Left kidney (tissue), 1 donor: ENCODE measurements at regions not wholly inside any gene's neighbourhood (a gene's known extent, or its start where the extent isn't known, plus 50 kb on each side); places are given as distances from the start of the nearest gene placed in this dataset.
"Not testable (repeated sequence)": the region's sequence is repeated elsewhere in the genome, so short reads cannot be mapped to it uniquely, and the experiment has no call there.

Experiments
- DNase-seq: peaks from one replicate; pipeline ENCODE4 v3.0.0-alpha.2; 2013

DNA sequence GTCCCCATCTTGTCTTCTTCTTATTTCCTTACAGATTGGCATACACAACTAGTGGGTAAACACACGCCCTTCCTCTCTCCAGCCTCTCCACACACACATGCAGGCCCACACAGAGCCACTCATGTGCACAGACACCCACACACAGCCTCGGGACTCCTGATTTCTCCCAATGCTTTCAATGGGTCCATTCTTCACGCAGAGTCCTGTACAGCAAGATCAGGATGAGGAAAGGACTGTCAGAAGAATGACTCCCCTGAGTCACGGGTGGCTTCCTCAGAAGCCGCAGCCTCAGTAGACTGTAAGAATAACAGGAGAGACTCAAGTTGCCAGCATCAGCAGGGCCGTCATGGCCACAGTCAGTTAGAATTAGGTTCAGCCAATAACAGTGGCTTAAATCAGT lies 109.1 kb upstream of the GLI2 start:
- no peak for DNase-seq

DNA sequence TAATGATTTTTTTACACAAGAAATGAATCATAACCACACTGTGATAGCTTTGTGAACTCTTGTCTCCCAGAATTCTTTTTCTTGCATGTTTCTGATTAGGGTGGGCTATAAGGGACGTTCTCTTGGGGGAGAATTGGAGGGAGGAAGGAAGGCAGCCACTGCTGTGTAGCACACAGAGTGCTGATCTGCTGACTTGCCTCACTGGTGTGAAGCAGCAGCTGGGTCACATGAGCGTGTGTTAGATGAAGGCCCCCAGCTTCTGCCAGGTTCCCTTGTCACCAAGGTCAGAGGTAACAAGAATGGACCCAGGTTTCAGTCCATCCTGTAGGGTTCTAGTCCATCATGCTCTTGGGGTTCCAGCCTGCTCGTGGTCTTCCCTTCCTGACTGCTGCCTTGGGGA lies 107.4 kb upstream of the GLI2 start:
- DNase-seq: no peak

DNA sequence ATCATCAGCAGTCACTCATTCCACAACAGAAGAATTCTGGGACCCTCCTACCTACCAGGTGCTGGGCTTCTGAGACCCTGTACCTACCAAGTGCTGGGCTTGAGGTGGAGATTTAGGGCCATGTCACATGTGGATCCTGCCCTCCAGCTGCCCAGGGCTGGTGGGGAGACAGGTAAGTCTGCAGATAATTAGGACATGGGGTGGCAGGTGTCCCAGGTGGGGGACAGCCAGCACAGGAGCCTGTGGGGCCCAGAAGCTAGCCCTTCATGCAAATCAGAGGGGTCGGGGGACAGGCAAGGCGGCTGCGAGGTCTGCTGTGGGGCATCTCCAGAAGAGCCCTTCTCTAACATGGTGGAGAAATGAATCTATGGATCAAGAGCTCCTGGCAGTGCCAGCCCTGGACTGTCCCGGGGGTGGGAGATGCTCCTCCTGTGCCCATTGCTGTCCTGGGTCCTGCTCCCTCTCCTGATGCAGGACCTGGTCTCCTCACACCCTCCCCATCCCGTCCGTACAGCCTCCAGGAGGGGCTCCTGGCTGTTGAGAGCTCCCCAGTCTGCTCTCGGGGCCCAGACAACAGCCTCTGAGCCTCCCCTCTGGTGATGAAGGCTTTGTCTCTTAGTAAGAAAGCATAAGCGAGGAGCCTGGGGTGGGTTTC lies 106.3 kb upstream of the GLI2 start:
- DNase-seq: no peak

DNA sequence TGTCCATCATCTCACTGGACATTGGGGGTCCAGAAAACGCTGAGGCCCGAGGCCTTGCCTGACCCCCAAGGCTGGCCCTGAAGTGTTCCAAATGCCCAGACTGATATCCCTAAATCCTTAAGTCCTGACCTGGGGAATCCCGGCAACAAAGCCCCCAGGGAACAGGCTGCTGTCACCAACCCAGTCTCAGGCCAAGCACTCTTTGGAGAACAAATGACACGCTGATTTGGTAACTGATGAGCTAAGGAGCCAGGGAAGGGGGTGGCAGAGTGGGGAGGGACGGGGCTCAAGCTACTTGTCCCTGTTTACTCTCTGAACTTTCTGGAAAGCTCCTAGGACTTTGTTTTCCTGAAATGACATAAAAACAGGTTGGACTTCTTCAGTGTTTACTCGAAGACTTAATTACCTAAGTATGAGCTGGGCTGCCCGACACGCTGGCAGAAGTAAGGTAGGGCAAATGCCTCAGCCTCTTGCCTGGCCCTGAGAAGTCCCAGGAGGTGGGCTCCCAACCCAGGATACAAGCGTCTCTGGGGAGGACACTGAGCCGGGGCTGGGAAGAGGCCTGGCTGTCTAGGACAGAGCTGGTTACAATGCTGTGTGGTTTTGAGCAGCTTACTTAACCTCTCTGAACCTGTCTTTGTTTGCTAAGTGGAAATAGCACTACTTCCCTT lies 105.5 kb upstream of the GLI2 start:
- DNase-seq: no peak

DNA sequence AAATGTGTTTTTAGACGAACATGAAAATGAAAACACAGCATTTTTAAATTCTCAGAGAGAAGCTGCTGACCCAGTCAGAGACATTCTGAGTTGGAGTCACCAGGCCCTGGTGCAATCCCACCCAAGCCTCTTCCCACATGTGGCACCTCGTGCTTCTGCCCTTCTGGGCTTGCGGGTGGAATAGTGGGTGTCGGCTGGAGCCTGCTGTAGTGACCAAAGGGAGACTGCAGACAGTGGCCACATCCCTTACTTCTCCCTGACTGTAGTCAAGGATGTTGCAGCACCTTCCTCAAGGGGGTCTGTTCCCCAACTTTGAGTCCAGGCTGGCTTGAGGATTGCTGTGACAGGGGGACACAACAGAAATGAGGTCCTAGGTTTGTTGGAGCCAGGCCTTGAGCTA lies 104.4 kb upstream of the GLI2 start:
- no peak for DNase-seq

DNA sequence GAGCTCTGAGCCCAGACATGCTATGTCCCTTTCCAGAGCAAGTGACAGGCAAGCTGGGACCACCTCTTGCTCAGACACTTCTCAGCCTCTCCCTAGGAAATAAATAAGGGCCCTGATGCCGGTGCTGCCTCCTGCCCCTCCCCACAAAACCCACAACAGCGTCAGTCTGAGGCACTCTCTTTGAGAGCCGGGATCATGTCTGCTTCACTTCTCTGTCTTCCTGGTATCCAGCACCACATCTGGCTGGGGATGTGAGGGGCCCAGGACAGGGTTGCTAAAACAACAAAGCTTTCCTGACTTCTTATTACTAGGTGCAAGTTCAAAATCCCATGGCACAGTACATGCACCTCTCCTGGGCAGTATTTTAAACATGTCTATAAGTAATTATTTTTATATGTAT lies 103.9 kb upstream of the GLI2 start:
- no peak for DNase-seq

DNA sequence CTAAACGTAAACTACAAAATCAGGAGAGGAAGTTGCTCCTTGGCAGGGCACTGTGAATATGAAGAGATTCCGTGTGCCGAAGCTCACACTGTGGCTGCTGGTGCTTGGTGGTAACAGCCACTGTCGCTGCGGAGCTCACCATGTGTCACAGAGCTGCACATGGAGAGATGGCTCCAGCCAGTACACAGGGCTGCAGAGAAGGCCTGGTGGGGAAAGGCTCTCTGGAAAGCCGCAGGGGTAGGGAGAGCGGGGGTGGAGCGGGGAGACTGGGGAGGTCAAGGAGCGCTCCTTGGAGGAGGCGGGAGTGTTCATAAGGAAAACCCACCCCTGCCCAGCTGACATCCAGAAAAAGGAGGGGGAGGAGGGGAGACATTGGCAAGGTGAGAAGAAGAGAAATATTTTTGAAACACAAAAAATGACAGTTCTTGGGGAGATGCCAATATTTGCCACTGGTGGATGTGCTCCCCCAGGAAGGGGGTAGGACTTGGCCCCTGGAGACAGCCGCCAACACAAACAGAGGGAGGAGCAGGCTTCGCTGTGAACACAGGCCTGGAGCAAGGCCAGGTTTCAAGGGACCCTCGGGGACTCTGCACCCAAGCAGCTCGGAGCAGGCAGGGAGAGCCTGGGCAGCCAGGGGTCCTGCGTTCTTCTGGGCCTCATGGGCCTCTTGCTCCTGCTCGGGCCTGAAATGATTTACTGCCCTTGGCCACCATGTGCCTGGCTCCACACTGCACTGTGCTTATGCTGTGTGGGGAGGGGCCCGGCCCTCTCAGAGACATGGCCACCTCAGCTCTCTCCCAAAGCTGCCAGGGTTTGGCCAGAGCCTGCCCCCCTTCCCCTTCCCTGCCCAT lies 102.6 kb upstream of the GLI2 start:
- no peak for DNase-seq

DNA sequence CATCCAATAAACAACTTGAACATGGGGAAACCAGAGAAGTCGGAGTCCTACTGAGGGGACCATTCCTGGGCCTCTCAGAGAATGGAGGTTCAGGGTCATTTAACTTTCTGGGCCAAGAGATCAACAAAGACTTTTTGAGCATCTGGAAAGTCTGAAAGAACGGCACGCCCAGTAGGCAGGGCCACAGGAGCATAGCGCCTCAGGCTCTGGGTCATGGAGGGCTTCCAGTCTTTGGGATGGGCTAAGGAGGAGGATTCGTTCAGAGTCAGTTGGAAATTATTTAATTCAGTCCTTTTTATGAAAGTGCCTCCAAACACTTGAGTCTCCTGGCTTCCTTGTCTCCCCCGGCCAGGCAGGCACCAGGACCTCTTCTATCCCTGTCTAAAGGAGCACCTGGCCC lies 101.1 kb upstream of the GLI2 start:
- DNase-seq: no peak

DNA sequence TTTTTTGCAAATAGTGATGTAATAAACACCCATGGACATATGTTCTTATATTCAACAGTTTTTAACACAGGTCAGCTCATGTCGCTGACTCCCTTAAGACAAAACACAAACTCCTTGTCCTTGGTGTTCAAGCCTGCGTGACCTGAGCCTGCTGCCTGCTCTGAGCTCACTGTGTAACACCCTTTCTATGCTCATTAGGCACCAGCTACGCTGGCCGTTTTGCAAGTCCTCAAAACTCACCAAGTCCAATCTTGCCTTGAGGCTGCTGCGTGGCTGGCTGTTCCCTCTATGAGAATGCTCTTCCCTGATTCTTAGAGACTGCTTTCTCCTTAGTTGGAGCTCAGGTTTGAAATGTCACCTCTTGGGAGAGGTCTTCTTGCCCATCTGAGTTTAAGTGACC lies 100.5 kb upstream of the GLI2 start:
- no peak for DNase-seq

DNA sequence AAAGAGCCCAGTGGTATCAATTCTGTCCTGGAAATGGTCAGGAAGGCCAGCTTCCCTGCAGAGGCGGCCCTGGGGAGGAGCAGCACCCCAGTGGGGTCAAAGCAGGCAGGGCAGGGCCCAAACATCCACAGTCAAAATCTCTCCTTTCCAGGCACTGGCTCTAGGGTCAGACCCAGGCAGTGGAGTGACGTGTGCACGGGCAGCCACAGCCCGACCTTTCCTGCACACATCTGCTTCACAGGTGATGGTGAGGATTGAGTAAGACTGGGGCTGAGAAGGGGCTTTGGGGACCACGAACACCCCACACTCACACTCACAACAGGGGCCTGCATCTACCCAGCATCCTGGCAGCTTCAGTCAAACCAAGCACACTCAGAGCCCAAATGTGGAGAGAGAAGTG lies 97.8 kb upstream of the GLI2 start:
- DNase-seq: no peak

DNA sequence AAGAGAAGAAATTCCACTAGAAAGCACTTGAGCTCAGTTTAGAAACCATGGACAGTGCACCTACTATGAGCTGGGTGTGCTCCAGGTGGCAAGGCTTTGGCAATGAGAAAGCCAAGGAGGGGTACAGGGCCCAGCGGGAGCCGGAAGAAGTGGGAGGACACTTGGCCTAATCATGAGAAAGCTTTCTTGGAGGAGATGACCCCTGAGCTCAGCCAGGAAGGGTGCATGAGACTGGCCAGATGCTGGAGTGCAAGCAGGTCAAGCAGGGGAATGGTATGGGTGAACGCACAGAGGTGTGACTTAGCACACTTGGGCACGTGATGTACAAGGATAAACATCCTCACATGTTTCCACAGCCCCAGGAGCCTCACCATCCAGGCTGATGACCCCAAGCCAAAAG lies 97.2 kb upstream of the GLI2 start:
- no peak for DNase-seq

DNA sequence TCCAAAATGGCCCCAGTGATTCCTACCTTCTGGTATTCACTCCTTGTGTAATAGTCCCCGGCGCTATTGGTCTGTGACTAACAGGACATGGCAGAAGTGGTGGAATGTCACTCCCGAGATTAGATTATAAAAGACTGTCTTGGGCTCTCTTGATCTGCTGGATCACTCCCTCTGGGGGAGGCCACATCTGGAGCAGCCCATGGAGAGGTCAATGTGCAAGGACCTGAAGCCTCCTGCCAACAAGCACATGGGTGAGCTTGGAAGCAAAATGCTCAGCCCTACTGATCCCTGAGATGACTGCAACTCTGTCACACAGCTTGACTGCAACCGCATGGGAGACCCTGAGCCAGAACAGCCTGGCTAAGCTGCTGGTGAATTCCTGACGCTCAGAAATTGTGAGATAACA lies 94.3 kb upstream of the GLI2 start:
- no peak for DNase-seq

DNA sequence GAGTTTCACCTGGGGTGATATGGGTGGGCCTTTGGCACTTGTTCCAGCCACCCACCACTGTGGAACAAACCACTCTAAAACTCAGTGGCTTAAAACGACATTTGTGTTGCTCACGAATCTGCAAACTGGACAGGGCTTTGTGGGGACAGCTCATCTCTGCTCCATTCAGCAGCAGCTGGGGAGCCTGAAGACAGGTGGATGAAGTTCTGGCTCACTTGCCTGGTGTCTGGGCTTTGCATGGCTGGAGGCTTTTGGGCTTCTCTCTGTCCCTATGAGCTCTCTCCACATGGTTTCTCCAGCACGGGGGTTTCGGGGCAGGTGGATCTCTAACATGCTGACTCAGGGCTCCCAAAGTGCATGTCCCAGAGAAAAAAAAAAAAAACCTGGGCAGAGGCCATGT lies 93.0 kb upstream of the GLI2 start:
- DNase-seq: no peak

DNA sequence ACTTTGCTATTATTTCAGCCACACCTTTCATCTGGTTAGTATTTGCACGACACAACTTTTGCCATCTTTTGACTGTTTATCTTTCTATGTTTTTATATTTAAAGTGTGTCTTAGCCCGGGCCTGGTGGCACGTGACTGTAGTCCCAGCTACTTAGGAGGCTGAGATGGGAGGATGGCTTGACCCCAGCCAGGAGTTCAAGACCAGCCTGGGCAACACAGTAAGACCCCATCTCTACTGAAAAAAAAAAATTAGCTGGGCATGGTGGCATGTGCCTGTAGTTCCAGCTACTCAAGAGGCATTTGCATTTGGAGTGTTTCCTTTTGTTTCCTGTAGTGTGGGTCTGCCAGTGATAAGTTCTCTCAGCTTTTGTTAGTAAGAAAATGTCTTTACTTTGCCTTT lies 88.7 kb upstream of the GLI2 start:
- no peak for DNase-seq

DNA sequence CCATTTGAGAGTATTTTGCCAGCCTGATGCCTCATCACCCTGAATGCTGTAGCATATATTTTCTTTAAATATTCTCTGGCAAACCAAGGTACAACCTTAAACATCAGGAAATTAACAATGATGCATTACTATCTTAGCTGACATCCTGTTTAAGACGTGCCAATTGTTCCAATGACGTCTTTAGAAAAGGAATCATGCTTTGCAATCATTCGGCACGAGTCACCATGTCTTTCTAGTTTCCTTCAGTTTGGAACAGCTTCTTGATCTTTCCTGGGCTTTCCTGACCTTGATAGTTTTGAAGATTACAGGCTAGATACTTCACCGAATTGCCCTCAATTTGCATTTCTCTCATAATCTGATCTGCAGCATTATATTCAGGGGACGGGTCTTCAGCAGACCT lies 88.2 kb upstream of the GLI2 start:
- no peak for DNase-seq

DNA sequence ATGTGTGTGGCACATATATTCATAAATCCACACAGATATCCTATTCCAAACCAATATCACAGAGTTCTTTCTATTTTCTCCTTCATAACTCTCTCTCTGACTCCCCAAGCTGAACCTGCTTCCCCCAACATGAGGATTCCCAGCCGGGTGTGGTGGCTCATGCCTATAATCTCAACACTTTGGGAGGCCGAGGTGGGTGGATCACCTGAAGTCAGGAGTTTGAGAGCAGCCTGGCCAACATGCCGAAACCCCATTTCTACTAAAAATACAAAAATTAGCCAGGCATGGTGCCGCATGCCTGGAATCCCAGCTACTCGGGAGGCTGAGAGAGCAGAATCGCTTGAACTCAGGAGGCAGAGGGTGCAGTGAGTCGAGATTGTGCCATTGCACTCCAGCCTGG lies 86.3 kb upstream of the GLI2 start:
- not testable (repeated sequence) for DNase-seq

DNA sequence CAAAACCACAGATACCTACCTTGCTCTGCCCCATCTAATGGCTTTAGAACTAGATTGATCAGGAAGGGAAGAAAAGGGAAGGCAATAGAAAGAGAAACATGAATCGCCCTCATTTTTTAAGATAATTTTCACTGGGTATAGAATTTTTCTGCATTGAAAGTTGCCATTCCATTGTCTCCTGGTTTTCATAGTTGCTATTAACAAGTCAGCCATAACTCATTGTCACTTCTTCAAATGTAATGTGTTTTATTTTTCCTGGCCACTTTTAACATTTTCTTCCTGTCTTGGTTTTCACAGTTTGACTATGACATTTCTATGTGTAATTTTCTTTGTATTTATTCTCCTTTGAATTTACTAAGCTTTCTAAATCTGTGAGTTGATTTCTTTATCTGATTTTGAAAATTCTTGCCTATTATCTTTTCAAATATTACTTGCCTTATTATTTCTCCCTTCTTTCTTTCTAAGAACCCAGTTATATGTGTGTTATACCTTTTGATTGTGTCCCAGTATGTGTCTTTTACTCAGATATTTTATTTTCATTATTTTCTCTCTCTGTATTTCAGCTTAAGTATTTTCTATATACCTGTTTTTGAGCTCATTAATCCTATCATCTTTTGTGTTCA lies 85.5 kb upstream of the GLI2 start:
- DNase-seq: no peak

DNA sequence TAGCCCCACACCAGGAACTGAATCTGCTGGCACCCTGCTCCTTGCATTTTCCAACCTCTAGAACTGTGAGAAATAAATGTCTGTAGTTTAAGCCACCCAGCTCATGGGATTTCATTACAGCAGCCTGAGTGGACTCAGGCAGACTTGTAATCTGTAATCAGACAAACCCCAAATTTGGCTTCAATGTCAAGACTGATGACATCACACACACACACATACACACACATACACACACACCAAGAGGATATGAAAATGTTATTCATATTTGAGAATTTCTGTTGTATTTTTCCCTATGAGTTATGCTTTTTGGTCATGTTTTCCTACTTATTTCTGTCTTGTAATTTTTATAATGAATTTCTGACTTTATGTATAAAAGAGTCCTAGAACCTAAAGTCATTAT lies 83.8 kb upstream of the GLI2 start:
- no peak for DNase-seq

DNA sequence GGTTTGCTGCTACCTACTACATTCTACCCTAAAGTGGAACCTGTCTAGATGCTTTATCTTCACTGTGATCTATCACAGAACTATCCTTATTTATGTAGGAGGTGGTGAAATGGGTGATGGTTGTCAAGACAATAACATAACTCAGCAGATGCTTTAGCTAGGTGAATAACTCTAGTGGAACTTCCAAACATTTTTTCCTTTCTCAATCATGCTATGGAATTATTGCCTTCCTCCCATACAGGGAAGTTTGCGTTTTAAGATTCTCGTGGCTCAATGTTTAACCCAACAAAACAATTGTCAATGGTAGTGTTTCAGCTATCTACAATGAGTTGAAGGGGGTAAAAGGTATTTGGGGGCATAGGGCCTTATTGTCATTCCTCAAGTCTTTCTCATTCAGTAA lies 82.6 kb upstream of the GLI2 start:
- no peak for DNase-seq

DNA sequence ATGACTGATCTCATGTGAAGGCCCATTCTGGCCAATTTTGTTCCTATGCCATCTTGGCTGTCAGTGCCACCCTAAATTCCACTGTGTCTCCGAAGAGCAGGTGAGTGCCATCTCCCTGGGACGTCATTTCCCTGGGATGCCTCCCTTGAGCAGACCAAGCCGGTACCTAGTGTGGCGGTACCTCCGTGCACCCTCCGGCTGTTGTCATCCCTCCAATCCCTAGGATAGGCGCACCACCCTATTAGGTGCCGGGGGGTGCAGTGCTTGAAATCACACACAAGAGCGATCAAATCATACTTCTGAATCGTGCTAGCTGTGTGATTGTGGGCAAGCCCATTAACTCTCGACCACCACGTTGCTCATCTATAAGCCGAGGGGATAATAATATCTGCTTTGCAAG lies 81.8 kb upstream of the GLI2 start:
- no peak for DNase-seq

DNA sequence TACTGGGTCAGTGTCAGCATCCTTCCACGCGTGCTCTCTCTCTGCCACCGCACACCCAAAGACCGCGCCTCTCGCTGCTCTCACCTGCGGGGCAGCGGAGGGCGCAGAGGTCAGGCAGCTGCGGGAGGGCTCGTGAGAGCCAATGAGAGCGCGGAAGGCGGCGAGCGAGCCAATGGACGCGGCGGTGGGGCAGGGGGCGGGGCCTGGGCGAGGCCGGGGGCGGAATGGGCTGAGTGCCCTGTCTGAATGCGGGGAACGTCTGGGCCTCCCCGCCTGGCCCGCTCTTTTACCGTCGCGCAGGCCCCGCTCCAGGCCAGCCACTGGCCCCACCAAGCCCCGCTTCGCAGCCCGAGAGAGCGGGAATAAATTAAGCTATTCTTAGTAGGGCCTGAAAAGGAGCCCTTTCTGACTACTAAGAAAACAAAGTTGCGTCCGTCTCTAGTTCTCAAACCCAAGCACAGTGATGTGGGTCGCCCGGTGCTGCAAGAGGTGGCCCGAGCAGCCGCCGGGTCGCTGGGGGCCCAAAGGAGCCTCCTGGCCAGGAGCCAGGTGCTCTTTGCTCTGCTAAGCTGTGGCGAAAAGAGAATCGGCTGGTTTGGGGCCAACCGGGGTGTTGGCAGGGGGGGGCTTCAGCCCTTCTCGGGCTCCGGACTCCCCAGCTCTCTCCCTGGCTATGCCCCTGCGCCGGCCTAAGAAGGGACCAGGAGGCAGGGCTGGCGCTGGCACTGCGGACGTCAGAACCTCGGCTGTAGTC lies 81.1 kb upstream of the GLI2 start:
- no peak for DNase-seq

DNA sequence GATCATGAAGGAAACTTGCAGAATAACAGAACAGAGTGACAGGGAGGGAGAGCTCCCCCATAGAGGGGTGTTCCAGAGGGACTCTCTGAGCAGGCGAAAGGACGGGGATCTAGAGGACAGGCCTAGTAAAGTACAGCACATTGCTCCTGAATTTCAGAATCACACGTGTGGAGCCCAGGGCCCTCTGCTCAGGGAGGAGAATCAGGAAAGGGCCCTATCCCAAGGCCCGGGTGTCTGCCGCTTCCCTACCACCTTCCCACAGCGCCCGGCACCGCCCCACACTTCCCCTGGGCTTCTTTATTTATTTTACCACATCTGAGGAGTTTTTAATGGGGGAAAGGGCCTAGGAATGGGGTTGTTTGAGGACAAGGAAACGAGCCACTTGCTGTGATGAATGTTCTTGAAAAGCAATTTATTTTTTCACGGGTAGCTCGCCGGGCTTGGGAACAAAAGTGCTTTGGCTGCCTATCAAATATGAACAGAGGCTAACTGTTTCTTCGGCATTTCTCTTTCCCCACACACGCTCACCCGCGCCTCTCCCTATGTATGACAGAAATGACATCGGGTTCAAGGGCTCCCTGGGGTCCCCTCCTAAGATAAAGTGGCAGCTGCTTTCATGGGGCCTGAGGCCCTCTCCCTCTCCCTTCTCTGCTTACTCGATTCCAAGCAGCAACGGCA lies 79.3 kb upstream of the GLI2 start:
- DNase-seq: no peak
